ENCODE measurements at regions not wholly inside any gene's neighbourhood (a gene's known extent, or its start where the extent isn't known, plus 50 kb on each side); places are given as distances from the start of the nearest gene placed in this dataset.

GRCh38 chr2:196277002-196277401, 105.6 kb upstream of the STK17B start:
- no peak for DNase-seq (ENCODE audit: extremely low spot score, unreplicated experiment)
- H3K9me3 Mint-ChIP-seq (ENCODE audit: unreplicated experiment) = peaks cover 10% of the 10 kb centered on the region
- peaks cover 57% of the 10 kb centered on the region for H3K4me1 Mint-ChIP-seq (ENCODE audit: unreplicated experiment)
- H3K27ac Mint-ChIP-seq (ENCODE audit: unreplicated experiment) = no peak overlapping the region
- peak; percentile 72 for TF ChIP-seq CTCF (IDR thresholded peaks at IDR 0.05)
- peaks cover 9% of the 10 kb centered on the region for H3K36me3 Mint-ChIP-seq (ENCODE audit: unreplicated experiment)
- H3K27me3 Mint-ChIP-seq (ENCODE audit: unreplicated experiment) = no peaks in the 10 kb centered on the region
- H3K4me3 Mint-ChIP-seq (ENCODE audit: unreplicated experiment) = no peak overlapping the region

GRCh38 chr2:196278491-196278911, 107.1 kb upstream of the STK17B start:
- H3K4me3 Mint-ChIP-seq (ENCODE audit: unreplicated experiment) = no peak overlapping the region
- DNase-seq (ENCODE audit: extremely low spot score, unreplicated experiment) = no peak
- H3K27ac Mint-ChIP-seq (ENCODE audit: unreplicated experiment) = peak overlapping the region; percentile 68
- no peaks in the 10 kb centered on the region for H3K27me3 Mint-ChIP-seq (ENCODE audit: unreplicated experiment)
- peaks cover 57% of the 10 kb centered on the region for H3K4me1 Mint-ChIP-seq (ENCODE audit: unreplicated experiment)
- H3K36me3 Mint-ChIP-seq (ENCODE audit: unreplicated experiment) = peaks cover 9% of the 10 kb centered on the region
- H3K9me3 Mint-ChIP-seq (ENCODE audit: unreplicated experiment) = peaks cover 10% of the 10 kb centered on the region
- no peak for TF ChIP-seq CTCF (IDR thresholded peaks at IDR 0.05)

- H3K9me3 Mint-ChIP-seq (ENCODE audit: unreplicated experiment) = peaks cover 10% of the 10 kb centered on the region
- peaks cover 57% of the 10 kb centered on the region for H3K4me1 Mint-ChIP-seq (ENCODE audit: unreplicated experiment)
- peak overlapping the region; percentile 65 for H3K27ac Mint-ChIP-seq (ENCODE audit: unreplicated experiment)
- H3K27me3 Mint-ChIP-seq (ENCODE audit: unreplicated experiment) = no peaks in the 10 kb centered on the region
- no peak overlapping the region for H3K4me3 Mint-ChIP-seq (ENCODE audit: unreplicated experiment)
- DNase-seq (ENCODE audit: extremely low spot score, unreplicated experiment) = no peak
- H3K36me3 Mint-ChIP-seq (ENCODE audit: unreplicated experiment) = peaks cover 9% of the 10 kb centered on the region
- no peak for TF ChIP-seq CTCF (IDR thresholded peaks at IDR 0.05)
These were observed 108.2 kb upstream of the STK17B start for GRCh38 chr2:196279541-196279940.

- no peak for TF ChIP-seq CTCF (IDR thresholded peaks at IDR 0.05)
- peak overlapping the region; percentile 97 for H3K27ac Mint-ChIP-seq (ENCODE audit: unreplicated experiment)
- H3K27me3 Mint-ChIP-seq (ENCODE audit: unreplicated experiment) = no peaks in the 10 kb centered on the region
- peak overlapping the region; percentile 61 for H3K4me3 Mint-ChIP-seq (ENCODE audit: unreplicated experiment)
- no peak for DNase-seq (ENCODE audit: extremely low spot score, unreplicated experiment)
- peaks cover 4% of the 10 kb centered on the region for H3K36me3 Mint-ChIP-seq (ENCODE audit: unreplicated experiment)
- peaks cover 8% of the 10 kb centered on the region for H3K9me3 Mint-ChIP-seq (ENCODE audit: unreplicated experiment)
- H3K4me1 Mint-ChIP-seq (ENCODE audit: unreplicated experiment) = peaks cover 41% of the 10 kb centered on the region
These were observed 112.9 kb upstream of the STK17B start for GRCh38 chr2:196284144-196284844.

- no peak for DNase-seq (ENCODE audit: extremely low spot score, unreplicated experiment)
- peak overlapping the region; percentile 97 for H3K27ac Mint-ChIP-seq (ENCODE audit: unreplicated experiment)
- TF ChIP-seq CTCF (IDR thresholded peaks at IDR 0.05) = no peak
- H3K36me3 Mint-ChIP-seq (ENCODE audit: unreplicated experiment) = no peaks in the 10 kb centered on the region
- no peaks in the 10 kb centered on the region for H3K27me3 Mint-ChIP-seq (ENCODE audit: unreplicated experiment)
- peaks cover under 1% of the 10 kb centered on the region for H3K9me3 Mint-ChIP-seq (ENCODE audit: unreplicated experiment)
- H3K4me3 Mint-ChIP-seq (ENCODE audit: unreplicated experiment) = peak overlapping the region; percentile 61
- peaks cover 34% of the 10 kb centered on the region for H3K4me1 Mint-ChIP-seq (ENCODE audit: unreplicated experiment)
These were observed 113.6 kb upstream of the STK17B start for GRCh38 chr2:196284866-196285557.
